SIG-M5 (cell line): ENCODE measurements at regions not wholly inside any gene's neighbourhood (a gene's known extent, or its start where the extent isn't known, plus 50 kb on each side); places are given as distances from the start of the nearest gene placed in this dataset.

Experiments used
- DNase-seq: peaks from one replicate; lab custom pipeline; 2025; lab: John Stamatoyannopoulos, UW

DNA sequence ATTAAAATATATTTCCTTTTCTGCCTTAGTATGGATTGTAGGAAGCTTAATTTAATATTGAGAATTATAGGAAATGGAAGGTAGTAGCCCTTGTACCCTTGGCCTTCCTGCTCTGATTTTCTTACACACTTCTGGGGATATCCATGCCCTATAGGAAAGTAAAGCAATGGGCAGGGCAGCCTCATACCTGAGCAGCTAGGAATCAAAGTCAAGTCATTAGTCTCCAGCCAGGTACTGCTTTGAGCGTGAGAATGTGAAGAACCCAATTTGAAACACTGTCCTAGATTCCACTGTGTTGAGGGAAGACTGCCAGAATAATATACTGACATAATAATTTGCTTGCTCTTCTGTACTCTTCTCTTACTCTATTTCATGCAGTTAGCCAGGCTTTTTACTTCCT, 51.0 kb upstream of the L3MBTL3 start:
- DNase-seq = no peak

- no peak for DNase-seq
Observed at GRCh38 chr6:129966125-129966524, 52.3 kb upstream of the L3MBTL3 start.

- DNase-seq = no peak
Observed at GRCh38 chr6:129965096-129965495, 53.3 kb upstream of the L3MBTL3 start.

GRCh38 chr6:129959358-129959930, 58.9 kb upstream of the L3MBTL3 start:
- DNase-seq = no peak

- DNase-seq = no peak
Observed at GRCh38 chr6:129957941-129958898, 60.2 kb upstream of the L3MBTL3 start.

- no peak for DNase-seq
Observed at GRCh38 chr6:129955584-129955983, 62.8 kb upstream of the L3MBTL3 start.

GRCh38 chr6:129954749-129955431, 63.5 kb upstream of the L3MBTL3 start:
- DNase-seq = no peak

DNA sequence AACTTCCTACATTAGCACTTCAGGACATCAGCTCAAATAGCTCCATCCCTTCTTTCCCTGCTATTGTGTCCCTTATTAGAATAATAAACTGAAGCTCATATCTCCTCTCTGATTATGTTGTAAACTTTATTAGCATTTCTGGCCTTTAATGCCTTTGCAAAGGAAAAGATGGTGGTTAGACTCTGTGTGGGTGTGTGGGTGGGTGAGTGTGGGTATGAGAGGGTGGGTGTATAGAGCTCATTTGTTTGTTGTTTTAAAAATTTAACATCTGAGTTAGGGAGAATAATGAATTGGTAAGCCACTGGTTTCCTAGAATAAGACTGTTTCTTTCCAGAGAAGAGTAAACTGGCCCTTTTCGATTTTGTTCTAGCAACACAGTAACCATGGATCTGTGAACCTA, 70.6 kb upstream of the L3MBTL3 start:
- DNase-seq = no peak

DNA sequence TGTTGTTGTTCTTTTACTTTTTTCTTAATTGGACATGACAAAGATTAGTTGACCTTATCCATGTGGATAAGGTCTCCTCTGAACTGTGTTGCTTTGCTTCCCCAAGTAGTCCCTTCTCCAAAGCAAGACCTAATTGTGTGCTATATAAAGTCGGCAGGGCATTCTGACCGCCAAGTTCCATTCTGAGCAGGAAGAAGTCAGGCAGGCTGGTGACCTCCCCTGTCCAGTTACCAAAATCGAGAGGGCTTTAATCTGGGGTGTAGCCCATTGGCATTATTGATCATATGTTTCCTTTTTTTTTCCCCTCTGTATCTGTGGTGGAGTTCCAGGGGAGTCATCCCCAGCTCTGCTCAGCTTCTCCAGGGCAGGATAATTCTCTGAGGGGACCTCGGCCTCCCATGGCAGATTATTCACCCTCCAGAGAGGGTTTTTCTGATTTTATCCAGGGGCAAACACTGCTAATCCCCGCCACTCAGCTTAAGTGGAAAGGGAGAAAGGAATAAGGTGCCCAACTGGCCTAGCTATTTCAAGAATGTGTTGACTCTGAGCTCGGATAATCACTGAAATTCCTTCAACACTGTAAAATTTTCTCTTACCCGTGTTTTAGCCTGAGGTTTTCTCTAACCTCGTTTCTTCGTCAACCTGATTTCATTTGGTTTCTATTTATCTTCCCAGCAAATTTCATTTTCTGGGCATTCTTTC, 71.8 kb upstream of the L3MBTL3 start:
- no peak for DNase-seq

- no peak for DNase-seq
Observed at GRCh38 chr6:129943637-129944271, 74.6 kb upstream of the L3MBTL3 start.

GRCh38 chr6:129940454-129941195, 77.8 kb upstream of the L3MBTL3 start:
- DNase-seq = no peak

DNA sequence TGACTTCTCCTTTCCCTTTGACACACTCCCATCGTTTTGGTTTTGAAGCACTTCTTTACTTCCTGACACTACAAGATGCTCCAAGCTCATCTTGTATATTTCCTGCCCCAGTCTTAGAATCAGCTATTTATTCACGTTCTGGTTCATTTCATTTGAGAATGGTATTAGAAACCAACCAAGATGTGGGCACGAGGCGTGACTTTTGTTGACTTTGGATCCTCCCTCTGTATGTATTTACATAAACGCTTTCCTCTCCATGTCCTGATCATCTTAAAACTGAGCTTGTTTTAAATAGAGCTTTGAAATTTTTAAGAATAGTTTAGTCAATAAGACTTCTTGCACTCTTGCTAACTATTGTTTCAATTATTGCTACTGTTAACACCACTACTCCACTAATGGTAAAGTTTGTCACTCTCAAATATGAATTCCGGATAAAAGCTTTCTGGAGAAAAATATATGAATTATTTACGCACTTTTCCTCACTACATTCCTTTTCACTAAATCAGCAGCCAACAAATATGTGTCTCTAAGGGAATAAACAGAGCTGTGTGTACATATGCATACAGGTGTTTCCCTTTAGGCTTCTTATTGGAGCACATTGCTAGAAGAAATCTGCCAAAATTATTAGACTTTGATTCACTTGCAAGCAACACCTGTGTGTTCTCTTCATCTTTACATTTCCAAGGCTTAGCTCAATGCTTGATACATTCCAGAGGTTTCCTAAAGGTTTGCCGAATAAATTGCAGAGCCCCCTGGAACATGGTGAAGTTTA, 77.3 kb upstream of the TMEM244 start:
- no peak for DNase-seq

DNA sequence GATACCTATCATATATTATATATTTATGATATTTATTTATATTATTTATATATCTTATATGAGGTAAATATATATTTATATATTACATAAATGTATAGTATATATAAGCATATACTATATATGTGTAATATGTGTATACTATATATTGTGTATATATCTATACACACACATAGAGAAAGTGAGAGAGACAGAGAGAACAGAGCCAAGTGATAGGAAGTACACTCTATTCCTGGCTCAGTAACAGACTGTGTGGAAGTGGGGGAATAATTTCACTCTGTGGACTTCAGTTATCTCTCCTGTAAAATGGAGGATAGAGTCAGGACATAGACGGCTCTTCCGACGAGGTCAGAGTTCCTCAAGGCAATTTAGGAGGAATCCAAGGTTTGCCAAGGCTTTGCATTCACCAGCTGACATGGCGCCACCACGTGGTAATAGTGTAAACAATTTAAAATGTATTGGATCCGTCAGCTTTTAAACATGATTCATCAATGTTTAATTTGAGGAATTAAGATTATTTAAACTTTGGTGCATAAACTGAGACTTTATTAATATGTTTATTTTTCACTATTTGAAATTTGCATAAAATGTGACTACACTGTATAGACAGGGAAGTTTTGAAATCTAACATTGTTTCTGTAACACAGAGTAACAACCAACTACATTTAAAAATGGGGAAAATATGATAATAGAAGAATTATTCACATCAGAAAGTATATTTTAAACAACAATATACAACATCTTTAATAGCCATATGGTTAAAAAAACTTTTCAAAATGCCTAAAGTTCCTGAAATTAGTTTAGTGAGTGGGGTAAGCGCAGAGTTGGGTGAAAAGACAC, 75.4 kb upstream of the TMEM244 start:
- no peak for DNase-seq

- DNase-seq = no peak
Observed at GRCh38 chr6:129932321-129932720, 71.2 kb upstream of the TMEM244 start.

GRCh38 chr6:129929433-129929832, 68.3 kb upstream of the TMEM244 start:
- DNase-seq = no peak

DNA sequence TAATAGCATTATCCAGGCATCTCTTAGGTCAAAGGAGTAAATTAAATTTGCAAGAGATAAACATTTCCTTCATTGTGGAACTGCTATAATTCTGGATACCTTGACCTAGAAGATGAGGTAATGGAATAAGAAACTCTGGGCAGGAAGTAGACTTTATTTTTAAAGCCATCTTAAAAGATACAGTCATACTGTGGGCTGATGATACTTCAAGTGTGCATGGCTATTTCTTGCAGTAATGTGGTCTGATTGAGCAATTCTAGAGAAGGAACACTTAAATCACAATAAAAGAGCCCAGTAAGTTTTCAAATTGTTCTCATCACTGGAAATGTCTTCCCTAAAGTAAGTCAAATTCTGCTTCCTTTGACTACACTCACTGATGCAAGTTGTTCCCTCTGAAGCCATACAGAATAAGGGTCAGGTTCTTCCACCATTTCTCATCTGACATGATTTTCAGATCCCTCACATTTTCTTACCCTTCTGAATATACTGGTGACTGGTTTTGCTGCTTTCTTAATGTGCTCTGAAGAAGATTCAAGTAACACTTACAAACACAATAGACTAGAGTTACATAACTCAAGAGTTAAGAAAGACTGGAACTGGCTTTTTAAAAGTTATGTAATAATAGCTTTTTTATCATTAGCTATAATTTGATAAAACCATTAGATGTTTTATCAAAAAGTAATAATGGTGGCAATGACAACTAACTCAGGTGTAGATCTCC, 62.6 kb upstream of the TMEM244 start:
- peak; percentile 60 for DNase-seq

DNA sequence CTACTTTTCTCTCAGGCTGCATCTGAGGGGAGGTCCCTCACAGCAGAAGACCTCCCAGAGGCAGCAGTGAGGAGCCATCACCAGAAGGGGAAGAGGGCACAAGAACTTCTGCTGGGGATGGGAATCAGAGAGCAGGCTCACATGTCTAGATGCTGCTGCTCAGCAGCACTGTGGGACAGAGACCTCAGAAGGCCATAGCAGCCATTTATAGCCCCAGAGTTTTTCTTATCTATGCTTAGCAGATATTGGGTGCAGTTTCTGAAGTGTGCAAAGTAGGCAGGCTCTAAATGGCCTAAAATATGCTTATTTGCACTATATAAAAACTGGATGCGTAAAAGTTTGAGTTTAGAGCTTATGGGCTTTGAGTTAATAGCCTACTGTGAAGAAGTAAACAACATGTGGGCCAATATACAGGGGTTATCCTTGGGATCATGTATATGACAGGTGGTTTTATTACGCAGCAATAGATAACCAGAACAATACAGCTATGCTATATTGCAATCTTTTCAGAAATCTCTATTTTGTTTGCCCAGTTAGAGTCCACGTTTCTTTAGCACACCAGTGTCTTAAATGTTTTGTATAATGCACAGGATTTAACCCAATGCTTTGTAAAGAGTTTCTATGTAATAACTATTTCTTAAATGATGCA, 60.2 kb upstream of the TMEM244 start:
- DNase-seq = no peak

GRCh38 chr6:129920103-129920798, 59.1 kb upstream of the TMEM244 start:
- no peak for DNase-seq
